Activated CD4-positive, alpha-beta T cell treated with anti-CD3 and anti-CD28 coated beads for 4 hours (primary cell): ENCODE measurements at regions not wholly inside any gene's neighbourhood (a gene's known extent, or its start where the extent isn't known, plus 50 kb on each side); places are given as distances from the start of the nearest gene placed in this dataset.
"Not testable (repeated sequence)": the region's sequence is repeated elsewhere in the genome, so short reads cannot be mapped to it uniquely, and the experiment has no call there.

Source experiments
- DNase-seq, 2 donors: peaks; one replicate each; pipeline ENCODE4 v3.0.0-alpha.2; 2020

DNA sequence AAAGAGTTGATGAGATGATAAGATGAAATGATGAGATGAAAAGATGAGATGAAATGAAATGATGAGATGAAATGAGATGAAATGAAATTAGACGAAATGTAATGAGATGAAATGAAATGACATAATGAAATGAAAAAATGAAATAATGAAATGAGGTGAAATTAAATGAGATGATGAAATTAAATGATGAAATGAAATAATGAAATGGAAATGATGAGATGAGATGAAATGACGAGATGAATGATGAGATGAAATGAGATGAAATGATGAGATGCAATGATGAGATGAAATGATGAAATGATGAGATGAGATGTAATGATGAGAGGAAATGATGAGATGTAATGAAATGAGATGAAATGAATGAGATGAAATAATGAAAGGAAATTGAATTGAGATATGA lies 339.3 kb upstream of the PLGLB1 start:
- not testable (repeated sequence) for DNase-seq

DNA sequence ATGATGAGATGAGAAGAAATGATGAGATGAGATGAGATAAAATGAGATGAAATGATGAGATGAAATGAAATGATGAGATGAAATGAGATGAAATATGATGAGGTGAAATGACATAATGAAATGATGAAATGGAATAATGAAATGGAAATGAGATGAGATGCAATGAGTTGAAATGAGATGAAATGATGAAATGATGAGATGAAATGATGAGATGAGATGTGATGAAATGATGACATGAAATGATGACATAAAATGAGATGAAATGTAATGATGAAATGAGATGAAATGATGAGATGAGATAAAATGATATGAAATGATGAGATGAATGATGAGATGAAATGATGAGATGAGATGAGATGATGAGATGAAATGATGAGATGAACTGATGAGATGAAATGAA lies 340.2 kb upstream of the PLGLB1 start:
- DNase-seq: not testable (repeated sequence)

DNA sequence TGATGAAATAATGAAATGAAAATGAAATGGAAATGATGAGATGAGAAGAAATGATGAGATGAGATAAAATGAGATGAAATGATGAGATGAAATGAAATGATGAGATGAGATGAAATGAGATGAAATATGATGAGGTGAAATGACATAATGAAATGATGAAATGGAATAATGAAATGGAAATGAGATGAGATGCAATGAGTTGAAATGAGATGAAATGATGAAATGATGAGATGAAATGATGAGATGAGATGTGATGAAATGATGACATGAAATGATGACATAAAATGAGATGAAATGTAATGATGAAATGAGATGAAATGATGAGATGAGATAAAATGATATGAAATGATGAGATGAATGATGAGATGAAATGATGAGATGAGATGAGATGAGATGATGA lies 342.7 kb upstream of the PLGLB1 start:
- not testable (repeated sequence) for DNase-seq

DNA sequence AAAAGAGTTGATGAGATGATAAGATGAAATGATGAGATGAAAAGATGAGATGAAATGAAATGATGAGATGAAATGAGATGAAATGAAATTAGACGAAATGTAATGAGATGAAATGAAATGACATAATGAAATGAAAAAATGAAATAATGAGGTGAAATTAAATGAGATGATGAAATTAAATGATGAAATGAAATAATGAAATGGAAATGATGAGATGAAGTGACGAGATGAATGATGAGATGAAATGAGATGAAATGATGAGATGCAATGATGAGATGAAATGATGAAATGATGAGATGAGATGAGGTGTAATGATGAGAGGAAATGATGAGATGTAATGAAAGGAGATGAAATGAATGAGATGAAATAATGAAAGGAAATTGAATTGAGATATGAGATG lies 343.4 kb upstream of the PLGLB1 start:
- DNase-seq: not testable (repeated sequence)

DNA sequence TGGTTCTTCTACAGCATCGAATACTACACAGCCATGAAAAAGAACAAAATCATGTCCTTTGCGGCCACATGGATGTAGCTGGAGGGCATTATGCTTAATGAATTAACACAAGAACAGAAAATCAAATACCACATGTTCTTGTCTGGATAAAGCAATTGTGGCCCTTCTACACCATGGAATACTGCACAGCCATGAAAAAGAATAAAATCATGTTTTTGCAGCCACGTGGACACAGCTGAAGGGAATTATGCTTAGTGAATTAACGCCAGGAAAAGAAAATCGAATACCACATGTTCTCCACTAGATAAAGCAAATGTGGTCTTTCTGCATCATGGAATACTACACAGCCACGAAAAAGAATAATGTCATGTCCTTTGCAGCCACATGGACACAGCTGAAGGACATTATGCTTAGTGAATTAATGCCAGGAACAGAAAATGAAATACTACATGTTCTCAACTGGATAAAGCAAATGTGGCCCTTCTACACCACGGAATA lies 361.8 kb upstream of the PLGLB2 start:
- DNase-seq: not testable (repeated sequence)

DNA sequence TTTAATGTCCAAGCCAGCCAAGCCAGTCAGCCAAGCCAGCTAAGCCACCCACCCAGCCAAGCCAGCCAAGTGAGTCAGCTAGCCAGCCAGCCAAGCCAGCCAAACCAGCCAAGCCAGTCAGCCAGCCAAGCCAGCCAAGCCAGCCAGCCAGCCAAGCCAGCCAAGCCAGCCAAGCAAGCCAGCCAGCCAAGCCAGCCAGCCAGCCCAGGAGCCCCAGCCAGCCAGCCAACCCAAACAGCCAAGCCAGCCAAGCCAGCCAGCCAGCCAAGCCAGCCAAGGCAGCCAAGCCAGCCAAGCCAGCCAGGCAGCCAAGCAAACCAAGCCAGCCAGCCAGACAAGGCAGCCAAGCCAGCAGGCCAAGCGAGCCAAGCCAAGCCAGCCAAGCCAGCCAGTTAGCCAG lies 352.1 kb upstream of the PLGLB2 start:
- DNase-seq: not testable (repeated sequence)

DNA sequence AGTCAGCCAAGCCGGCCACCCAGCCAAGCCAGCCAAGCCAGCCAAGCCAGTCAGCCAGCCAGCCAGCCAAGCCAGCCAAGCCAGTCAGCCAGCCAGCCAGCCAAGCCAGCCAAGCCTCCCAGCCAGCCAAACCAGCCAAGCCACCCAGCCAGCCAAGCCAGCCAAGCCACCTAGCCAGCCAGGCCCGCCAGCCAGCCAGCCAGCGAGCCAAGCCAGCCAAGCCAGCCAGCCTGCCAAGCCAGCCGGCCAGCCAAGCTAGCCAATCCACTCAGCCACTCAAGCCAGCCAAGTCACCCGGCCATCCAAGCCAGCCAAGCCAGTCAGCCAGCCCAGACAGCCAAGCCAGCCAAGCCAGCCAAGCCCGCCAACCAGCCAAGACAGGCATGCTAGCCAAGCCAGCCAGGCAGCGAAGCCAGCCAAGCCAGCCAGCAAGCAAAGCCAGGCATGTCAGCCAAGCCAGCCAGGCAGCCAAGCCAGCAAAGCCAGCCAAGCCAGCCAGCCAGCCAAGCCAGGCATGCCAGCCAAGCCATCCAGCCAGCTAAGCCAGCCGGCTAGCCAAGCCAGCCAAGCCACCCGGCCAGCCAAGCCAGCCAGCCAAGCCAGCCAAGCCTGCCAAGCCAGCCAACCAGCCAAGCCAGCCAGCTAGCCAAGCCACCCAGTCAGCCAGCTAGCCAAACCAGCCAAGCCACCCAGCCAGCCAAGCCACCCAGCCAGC lies 351.2 kb upstream of the PLGLB2 start:
- DNase-seq: not testable (repeated sequence)

DNA sequence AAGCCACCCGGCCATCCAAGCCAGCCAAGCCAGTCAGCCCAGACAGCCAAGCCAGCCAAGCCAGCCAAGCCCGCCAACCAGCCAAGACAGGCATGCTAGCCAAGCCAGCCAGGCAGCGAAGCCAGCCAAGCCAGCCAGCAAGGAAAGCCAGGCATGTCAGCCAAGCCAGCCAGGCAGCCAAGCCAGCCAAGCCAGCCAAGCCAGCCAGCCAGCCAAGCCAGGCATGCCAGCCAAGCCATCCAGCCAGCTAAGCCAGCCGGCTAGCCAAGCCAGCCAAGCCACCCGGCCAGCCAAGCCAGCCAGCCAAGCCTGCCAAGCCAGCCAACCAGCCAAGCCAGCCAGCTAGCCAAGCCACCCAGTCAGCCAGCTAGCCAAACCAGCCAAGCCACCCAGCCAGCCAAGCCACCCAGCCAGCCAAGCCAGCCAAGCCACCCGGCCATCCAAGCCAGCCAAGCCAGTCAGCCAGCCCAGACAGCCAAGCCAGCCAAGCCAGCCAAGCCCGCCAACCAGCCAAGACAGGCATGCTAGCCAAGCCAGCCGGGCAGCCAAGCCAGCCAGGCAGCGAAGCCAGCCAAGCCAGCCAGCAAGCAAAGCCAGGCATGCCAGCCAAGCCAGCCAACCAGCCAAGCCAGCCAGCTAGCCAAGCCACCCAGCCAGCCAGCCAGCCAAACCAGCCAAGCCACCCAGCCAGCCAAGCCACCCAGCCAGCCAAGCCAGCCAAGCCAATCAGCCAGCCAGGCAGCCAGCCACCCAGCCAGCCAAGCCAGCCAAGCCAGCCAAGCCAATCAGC lies 350.4 kb upstream of the PLGLB2 start:
- DNase-seq: not testable (repeated sequence)

DNA sequence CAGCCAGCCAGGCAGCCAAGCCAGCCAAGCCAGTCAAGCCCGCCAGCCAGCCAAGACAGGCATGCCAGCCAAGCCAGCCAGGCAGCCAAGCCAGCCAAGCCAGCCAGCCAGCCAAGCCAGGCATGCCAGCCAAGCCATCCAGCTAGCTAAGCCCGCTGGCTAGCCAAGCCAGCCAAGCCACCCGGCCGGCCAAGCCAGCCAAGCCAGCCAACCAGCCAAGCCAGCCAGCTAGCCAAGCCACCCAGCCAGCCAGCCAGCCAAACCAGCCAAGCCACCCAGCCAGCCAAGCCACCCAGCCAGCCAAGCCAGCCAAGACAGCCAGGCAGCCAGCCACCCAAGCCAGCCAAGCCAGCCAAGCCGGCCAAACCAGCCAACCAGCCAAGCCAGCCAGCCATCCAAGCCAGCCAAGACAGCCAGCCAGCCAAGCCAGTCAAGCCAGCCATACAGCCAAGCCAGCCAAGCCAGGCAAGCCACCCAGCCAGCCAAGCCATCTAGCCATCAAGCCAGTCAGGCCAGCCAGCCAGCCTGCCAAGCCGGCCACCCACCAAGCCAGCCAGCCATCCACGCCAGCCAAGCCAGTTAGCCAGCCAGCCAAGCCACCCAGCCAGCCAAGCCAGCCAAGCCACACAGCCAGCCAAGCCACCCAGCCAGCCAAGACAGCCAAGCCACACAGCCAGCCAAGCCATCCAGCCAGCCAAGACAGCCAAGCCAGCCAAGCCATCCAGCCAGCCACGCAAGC lies 349.2 kb upstream of the PLGLB2 start:
- not testable (repeated sequence) for DNase-seq

DNA sequence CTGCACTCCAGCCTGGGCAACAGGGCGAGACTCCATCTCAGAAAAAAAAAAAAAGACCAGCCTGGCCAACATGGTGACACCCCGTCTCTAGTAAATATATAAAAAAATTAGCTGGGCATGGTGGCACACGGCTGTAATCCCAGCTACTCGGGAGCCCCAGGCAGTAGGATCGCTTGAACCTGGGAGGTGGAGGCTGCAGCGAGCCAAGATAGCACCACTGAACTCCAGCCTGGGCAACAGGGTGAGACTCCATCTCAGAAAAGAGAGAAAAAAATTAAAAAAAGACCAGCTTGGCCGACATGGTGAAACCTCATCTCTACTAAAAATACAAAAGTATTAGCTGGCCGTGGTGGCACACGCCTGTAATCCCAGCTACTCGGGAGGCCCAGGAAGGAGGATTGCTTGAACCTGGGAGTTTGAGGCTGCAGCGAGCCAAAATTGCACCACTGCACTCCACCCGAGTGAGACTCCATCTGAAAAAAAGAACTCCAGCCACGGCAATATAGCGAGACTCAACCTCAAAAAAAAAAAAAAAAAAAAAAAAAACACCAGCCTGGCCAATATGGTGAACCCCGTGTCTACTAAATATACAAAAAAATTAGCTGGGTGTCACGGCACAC lies 346.1 kb upstream of the PLGLB2 start:
- DNase-seq: no peak

DNA sequence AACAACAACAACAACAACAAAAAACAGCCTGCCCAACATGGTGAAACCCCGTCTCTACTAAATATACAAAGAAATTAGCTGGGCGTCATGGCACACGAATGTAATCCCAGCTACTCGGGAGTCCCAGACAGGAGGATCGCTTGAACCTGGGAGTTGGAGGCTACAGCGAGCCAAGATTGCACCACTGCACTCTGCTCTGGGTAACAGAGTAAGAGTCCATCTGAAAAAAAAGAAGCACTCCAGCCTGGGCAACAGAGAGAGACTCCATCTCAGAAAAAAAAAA lies 344.1 kb upstream of the PLGLB2 start:
- no peak for DNase-seq

DNA sequence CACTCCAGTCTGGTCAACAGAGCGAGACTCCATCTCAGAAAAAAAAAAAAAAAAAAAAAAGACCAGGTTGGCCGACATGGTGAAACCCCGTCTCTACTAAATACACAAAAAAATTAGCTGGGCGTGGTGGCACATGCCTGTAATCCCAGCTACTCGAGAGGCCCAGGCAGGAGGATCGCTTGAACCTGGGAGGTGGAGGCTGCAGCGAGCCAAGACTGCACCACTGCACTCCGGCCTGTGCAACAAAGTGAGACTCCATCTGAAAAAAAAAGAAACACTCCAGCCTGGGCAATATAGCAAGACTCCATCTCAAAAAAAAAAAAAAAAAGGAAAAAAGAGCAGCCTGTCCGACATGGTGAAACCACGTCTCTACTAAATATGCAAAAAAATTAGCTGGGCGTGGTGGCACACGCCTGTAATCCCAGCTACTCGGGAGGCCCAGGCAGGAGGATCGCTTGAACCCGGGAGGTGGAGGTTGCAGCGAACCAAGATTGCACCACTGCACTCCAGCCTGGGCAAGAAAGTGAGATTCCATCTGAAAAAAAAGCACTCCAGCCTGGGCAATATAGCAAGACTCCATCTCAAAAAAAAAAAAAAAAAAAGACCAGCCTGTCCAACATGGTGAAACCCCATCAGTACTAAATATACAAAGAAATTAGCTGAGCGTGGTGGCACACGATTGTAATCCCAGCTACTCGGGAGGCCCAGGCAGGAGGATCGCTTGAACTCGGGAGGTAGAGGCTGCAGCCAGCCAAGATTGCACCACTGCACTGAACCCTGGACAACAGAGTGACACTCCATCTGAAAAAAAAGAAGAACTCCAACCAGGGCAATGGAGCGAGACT lies 343.3 kb upstream of the PLGLB2 start:
- not testable (repeated sequence) for DNase-seq

DNA sequence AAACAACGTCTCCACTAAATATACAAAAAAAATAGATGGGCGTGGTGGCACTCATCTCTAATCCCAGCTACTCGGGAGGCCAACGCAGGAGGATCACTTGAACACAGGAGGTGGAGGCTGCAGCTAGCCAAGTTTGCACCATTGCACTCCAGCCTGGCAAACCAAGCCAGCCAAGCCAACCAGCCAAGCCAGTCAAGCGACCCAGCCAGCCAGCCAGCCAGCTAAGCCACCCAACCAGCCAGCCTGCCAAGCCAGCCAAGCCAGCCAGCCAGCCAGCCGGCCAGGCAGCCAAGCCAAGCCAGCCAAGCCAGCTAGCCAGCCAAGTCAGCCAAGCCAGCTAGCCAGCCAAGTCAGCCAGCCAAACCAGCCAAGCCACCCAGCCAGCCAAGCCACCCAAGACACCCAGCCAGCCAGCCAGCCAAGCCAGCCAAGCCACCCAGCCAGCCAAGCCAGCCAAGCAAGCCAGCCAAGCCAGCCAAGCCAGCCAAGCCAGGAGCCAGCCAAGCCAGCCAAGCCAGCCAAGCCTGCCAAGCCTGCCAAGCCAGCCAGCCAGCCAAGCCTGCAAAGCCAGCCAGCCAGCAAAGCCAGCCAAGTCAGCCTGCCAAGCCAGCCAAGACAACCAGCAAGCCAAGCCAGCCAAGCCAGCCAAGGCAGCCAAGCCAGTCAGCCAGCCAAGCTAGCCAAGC lies 342.2 kb upstream of the PLGLB2 start:
- DNase-seq: not testable (repeated sequence)

DNA sequence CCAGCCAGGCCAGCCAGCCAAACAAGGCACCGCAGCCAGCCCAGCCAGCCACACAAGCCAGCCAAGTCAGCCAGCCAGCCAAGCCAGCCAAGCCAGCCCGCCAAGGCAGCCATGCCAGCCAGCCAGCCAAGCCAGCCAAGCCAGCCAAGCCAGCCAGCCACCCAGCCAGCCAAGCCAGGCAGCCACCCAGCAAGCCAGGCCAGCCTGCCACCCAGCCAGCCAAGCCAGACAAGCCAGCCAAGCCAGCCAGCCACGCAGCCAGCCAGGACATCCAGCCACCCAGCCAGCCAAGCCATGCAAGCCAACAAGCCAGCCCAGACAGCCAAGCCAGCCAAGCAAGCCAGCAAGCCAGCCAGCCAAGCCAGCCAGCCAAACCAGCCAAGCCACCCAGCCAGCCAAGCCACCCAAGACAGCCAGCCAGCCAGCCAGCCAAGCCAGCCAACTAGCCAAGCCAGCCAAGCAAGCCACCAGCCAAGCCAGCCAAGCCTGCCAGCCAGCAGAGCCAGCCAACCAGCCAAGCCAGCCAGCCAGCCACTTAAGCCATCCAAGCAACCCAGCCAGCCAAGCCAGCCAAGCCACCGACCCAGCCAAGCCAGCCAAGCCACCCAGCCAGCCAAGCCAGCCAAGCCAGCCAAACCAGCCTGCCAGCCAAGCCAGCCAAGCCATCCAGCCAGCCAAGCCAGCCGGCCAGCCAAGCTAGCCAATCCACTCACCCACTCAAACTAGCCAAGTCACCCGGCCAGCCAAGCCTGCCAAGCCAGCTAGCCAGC lies 341.3 kb upstream of the PLGLB2 start:
- DNase-seq: not testable (repeated sequence)

DNA sequence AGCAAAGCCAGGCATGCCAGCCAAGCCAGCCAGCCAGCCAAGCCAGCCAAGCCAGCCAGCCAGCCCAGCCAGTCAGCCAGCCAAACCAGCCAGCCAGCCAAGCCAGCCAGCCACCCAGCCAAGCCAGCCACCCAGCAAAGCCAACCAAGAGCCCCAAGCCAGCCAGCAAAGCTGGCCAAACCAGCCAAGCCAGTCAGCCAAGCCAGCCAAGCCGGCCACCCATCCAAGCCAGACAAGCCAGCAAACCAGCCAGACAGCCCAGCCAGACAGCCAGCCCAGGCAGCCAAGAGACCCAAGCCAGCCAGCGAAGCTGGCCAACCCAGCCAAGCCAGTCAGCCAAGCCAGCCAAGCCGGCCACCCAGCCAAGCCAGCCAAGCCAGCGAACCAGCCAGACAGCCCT lies 338.3 kb upstream of the PLGLB2 start:
- DNase-seq: not testable (repeated sequence)

DNA sequence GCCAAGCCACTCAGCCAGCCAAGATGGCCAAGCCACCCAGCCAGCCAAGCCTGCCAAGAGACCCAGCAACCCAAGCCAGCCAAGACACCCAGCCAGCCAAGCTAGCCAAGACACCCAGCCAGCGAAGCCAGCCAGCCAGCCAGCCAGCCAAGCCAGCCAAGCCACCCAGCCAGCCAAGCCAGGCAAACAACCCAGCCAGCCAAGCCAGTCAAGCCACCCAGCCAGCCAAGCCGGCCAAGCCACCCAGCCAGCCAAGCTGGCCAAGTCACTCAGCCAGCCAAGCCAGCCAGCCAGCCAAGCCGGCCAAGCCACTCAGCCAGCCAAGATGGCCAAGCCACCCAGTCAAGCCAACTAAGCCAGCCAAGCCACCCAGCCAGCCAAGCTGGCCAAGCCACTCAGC lies 337.5 kb upstream of the PLGLB2 start:
- DNase-seq: not testable (repeated sequence)

DNA sequence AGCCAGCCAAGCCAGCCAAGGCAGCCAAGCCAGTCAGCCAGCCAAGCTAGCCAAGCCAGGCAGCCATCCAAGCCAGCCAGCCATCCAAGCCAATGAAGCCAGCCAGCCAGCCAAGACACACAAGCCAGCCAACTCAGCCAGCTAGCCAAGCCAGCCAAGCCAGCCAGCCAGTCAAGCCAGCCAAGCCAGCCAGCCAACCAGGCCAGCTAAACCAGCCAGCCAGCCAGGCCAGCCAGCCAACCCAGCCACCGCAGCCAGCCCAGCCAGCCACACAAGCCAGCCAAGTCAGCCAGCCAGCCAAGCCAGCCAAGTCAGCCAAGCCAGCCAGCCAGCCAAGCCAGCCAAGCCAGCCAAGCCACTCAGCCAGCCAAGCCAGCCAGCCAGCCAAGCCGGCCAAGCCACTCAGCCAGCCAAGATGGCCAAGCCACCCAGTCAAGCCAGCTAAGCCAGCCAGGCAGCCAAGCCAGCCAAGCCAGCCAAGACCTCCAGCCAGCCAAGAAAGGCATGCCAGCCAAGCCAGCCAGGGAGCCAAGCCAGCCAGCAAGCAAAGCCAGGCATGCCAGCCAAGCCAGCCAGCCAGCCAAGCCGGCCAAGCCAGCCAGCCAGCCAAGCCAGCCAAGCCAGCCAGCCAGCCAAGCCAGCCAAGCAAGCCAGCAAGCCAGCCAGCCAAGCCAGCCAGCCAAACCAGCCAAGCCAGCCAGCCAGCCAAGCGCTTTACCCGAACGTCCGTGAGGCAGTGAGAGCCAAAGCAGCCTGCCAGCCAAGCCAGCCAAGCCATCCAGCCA lies 335.7 kb upstream of the PLGLB2 start:
- DNase-seq: not testable (repeated sequence)

DNA sequence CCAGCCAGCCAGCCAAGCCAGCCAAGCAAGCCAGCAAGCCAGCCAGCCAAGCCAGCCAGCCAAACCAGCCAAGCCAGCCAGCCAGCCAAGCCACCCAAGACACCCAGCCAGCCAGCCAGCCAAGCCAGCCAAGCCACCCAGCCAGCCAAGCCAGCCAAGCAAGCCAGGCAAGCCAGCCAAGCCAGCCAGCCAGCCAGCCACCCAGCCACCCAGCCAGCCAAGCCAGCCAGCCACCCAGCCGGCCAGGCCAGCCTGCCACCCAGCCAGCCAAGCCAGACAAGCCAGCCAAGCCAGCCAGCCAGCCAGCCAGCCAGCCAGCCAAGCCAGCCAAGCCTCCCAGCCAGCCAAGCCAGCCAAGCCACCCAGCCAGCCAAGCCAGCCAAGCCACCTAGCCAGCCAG lies 333.6 kb upstream of the PLGLB2 start:
- not testable (repeated sequence) for DNase-seq

DNA sequence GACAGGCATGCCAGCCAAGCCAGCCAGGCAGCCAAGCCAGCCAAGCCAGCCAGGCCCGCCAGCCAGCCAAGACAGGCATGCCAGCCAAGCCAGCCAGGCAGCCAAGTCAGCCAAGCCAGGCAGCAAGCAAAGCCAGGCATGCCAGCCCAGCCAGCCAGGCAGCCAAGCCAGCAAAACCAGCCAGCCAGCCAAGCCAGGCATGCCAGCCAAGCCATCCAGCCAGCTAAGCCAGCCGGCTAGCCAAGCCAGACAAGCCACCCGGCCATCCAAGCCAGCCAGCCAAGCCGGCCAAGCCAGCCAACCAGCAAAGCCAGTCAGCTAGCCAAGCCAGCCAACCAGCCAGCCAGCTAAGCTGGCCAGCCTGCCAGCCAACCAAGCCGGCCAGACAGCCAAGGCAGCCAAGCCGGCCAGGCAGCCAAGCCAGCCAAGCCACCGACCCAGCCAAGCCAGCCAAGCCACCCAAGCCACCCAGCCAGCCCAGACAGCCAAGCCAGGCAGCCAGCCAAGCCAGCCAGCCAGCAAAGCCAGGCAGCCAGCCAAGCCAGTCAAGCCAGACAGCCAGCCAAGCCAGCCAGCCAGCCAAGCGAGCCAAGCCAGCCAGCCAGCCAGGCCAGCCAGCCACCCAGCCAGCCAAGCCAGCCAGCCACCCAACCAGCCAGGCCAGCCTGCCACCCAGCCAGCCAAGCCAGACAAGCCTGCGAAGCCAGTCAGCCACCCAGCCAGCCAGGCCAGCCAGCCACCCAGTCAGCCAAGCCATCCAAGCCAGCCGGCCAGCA lies 332.9 kb upstream of the PLGLB2 start:
- DNase-seq: not testable (repeated sequence)
